OCI-LY1 (cell line): ENCODE measurements at regions not wholly inside any gene's neighbourhood (a gene's known extent, or its start where the extent isn't known, plus 50 kb on each side); places are given as distances from the start of the nearest gene placed in this dataset.

ENCODE experiments used
- H2AFZ ChIP-seq: fragments of 200-600 bp; sonication (generic), shearing (Covaris generic); 2 replicates; pipeline ENCODE4 v1.6.0; 2014; ENCODE audit warnings: antibody characterized with exemption, mild to moderate bottlenecking, low read length
- H3F3A ChIP-seq: fragments of 200-600 bp; sonication (generic), shearing (Covaris generic); 2 replicates; pipeline ENCODE4 v1.6.0; 2014; ENCODE audit warnings: mild to moderate bottlenecking, antibody characterized with exemption, low read length, moderate library complexity; ENCODE audit not compliant: insufficient read depth
- H3K27ac ChIP-seq: fragments of 200-600 bp; sonication (generic); 2 replicates; pipeline ENCODE4 v1.5.1; 2014; ENCODE audit warnings: low read length, mixed run types, mild to moderate bottlenecking, low read depth; ENCODE audit not compliant: poor library complexity, severe bottlenecking
- H3K27me3 ChIP-seq: fragments of 200-600 bp; sonication (generic); 2 replicates; pipeline ENCODE4 v1.6.0; 2014; ENCODE audit warnings: antibody characterized with exemption, mild to moderate bottlenecking, low read length, moderate library complexity; ENCODE audit not compliant: insufficient read depth
- H3K36me3 ChIP-seq: fragments of 200-600 bp; sonication (generic); 2 replicates; pipeline ENCODE4 v1.6.1; 2014; ENCODE audit warnings: mild to moderate bottlenecking, antibody characterized with exemption, low read length, moderate library complexity, mixed read lengths; ENCODE audit not compliant: insufficient read depth
- H3K4me1 ChIP-seq: fragments of 200-600 bp; sonication (generic); 2 replicates; pipeline ENCODE4 v1.5.1; 2014; ENCODE audit warnings: mild to moderate bottlenecking, low read length, moderate library complexity; ENCODE audit not compliant: insufficient read depth, severe bottlenecking
- H3K4me2 ChIP-seq: fragments of 200-600 bp; sonication (generic), shearing (Covaris generic); 2 replicates; pipeline ENCODE4 v1.6.1; 2014; ENCODE audit warnings: low read length
- H3K4me3 ChIP-seq: fragments of 200-600 bp; sonication (generic); 2 replicates; pipeline ENCODE4 v1.5.1; 2014; ENCODE audit warnings: low read length, low read depth, mild to moderate bottlenecking, mixed read lengths; ENCODE audit not compliant: poor library complexity, severe bottlenecking
- H3K79me2 ChIP-seq: fragments of 200-600 bp; shearing (Covaris generic); 2 replicates; pipeline ENCODE4 v1.6.1; 2016; ENCODE audit warnings: mixed run types, low read length, mixed read lengths; ENCODE audit not compliant: insufficient read depth
- H3K9ac ChIP-seq: fragments of 200-600 bp; sonication (generic), shearing (Covaris generic); 2 replicates; pipeline ENCODE4 v1.6.1; 2014; ENCODE audit warnings: mild to moderate bottlenecking, low read length, mixed read lengths
- H3K9me2 ChIP-seq: fragments of 200-600 bp; sonication (generic), shearing (Covaris generic); 2 replicates; pipeline ENCODE4 v1.6.1; 2014; ENCODE audit warnings: low read depth, mild to moderate bottlenecking, low read length, mixed read lengths
- H3K9me3 ChIP-seq: fragments of 200-600 bp; shearing (Covaris generic); 2 replicates; pipeline ENCODE4 v1.6.1; 2014; ENCODE audit warnings: low read length, mixed read lengths
- H4K20me1 ChIP-seq: fragments of 200-600 bp; sonication (generic), shearing (Covaris generic); 2 replicates; pipeline ENCODE4 v1.6.0; 2016; ENCODE audit warnings: mild to moderate bottlenecking, low read length; ENCODE audit not compliant: insufficient read depth
- EZH2 ChIP-seq: fragments of 200-600 bp; sonication (generic), shearing (Covaris generic); IDR thresholded peaks from 2 replicates; pipeline ENCODE4 v1.8.0; 2017; ENCODE audit warnings: borderline replicate concordance, mixed run types, mild to moderate bottlenecking, antibody characterized with exemption, low read length, moderate library complexity, mixed read lengths
- TF ChIP-seq, protein P1 (sequence below): fragments of 200-600 bp; sonication (generic), shearing (Covaris generic); IDR thresholded peaks from 2 replicates; pipeline ENCODE4 v1.5.1; 2017; ENCODE audit warnings: mild to moderate bottlenecking, antibody characterized with exemption, low read length, moderate library complexity, mixed read lengths

DNA sequence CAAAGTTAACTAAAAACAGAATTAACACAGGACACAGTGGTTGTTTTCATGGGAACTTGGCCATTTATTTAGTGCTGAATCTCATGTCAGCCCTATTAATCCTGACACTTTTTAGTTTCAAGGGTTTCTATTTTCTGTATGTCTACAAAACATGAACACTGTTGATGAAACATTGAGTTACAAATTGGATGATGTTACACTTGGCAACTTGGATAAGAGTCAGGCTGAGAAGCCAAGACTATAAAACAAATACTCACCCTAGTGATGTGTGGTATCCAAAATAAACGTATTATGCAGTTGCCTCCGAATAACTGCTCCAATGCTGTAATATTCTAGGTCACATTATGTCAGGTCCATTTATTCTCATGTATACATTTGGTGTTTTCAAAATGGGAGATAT lies 349.6 kb downstream of the ZIC1 start:
- Histone ChIP-seq H3K9ac (no peak overlapping the region), H3K79me2 (no peaks in the 10 kb centered on the region), H3K27me3 (no peaks in the 10 kb centered on the region), H3K36me3 (no peaks in the 10 kb centered on the region), H3K4me2 (no peak overlapping the region), H3K4me3 (no peak overlapping the region), H4K20me1 (no peaks in the 10 kb centered on the region), H3K9me3 (no peaks in the 10 kb centered on the region), H3F3A (no peaks in the 10 kb centered on the region), H3K27ac (no peak overlapping the region), H2AFZ (no peak overlapping the region), H3K9me2 (no peaks in the 10 kb centered on the region), H3K4me1 (no peaks in the 10 kb centered on the region)
- TF ChIP-seq, protein P1, sequence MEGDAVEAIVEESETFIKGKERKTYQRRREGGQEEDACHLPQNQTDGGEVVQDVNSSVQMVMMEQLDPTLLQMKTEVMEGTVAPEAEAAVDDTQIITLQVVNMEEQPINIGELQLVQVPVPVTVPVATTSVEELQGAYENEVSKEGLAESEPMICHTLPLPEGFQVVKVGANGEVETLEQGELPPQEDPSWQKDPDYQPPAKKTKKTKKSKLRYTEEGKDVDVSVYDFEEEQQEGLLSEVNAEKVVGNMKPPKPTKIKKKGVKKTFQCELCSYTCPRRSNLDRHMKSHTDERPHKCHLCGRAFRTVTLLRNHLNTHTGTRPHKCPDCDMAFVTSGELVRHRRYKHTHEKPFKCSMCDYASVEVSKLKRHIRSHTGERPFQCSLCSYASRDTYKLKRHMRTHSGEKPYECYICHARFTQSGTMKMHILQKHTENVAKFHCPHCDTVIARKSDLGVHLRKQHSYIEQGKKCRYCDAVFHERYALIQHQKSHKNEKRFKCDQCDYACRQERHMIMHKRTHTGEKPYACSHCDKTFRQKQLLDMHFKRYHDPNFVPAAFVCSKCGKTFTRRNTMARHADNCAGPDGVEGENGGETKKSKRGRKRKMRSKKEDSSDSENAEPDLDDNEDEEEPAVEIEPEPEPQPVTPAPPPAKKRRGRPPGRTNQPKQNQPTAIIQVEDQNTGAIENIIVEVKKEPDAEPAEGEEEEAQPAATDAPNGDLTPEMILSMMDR: no peak
- TF ChIP-seq EZH2: no peak

DNA sequence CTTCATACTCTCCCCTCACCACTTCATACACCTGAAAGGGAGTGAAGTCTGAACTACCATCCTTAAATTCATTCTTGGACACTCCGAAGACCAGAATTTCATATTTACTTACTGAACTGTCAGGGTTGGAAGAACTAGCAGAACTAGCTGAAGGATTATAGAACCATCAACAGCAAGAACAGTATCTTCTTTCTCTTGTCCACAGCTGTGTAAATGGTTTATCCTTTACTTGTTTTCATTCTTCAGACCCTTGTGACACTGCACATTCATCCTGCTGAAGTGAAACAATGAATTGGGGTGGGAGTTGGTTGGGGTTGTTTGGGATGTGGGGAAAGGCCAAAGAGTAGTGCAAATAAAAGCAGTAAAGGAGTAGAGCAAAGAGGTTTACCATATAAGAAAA lies 350.9 kb downstream of the ZIC1 start:
- Histone ChIP-seq H3K27ac (no peak overlapping the region), H3K79me2 (no peaks in the 10 kb centered on the region), H2AFZ (no peak overlapping the region), H3K4me2 (no peak overlapping the region), H3K36me3 (no peaks in the 10 kb centered on the region), H3K27me3 (no peaks in the 10 kb centered on the region), H4K20me1 (no peaks in the 10 kb centered on the region), H3K4me3 (no peak overlapping the region), H3K9ac (no peak overlapping the region), H3F3A (no peaks in the 10 kb centered on the region), H3K9me3 (no peaks in the 10 kb centered on the region), H3K4me1 (no peaks in the 10 kb centered on the region), H3K9me2 (no peaks in the 10 kb centered on the region)
- TF ChIP-seq, protein P1: no peak
- no peak for TF ChIP-seq EZH2

DNA sequence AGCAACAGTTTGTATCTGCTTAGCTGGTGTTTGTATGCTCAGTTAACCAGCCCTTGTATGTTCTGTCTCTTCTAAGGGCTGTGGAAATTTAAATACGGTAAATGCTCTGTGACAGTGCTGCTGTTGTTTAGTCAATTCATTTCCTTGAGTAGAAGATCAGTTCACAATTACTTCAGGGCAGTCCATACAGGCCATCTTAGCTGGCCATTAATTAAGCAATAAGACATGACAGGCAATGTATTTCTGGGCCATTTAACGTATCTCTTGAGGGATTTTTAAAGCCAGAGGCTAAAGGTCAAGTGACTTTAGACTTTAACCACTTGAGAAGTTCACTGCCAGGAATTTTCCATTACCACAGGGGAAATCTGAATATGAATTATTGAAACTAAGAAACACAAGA lies 351.8 kb downstream of the ZIC1 start:
- no peaks in the 10 kb centered on the region for H4K20me1 ChIP-seq
- H3K79me2 ChIP-seq: no peaks in the 10 kb centered on the region
- no peaks in the 10 kb centered on the region for H3F3A ChIP-seq
- H3K27ac ChIP-seq: no peak overlapping the region
- H3K9me2 ChIP-seq: no peaks in the 10 kb centered on the region
- H2AFZ ChIP-seq: no peak overlapping the region
- no peak for TF ChIP-seq EZH2
- TF ChIP-seq, protein P1: no peak
- H3K9me3 ChIP-seq: no peaks in the 10 kb centered on the region
- no peak overlapping the region for H3K9ac ChIP-seq
- no peaks in the 10 kb centered on the region for H3K4me1 ChIP-seq
- H3K27me3 ChIP-seq: no peaks in the 10 kb centered on the region
- no peak overlapping the region for H3K4me3 ChIP-seq
- H3K4me2 ChIP-seq: no peak overlapping the region
- no peaks in the 10 kb centered on the region for H3K36me3 ChIP-seq
